Nephron (organoid): ENCODE measurements at regions not wholly inside any gene's neighbourhood (a gene's known extent, or its start where the extent isn't known, plus 50 kb on each side); places are given as distances from the start of the nearest gene placed in this dataset.

Experiments used
- H3K27ac Mint-ChIP-seq, 3 experiments: 2 replicates each; pipeline ENCODE4 v1.8.0; 2020; ENCODE audit warnings: mixed read lengths in 3 of 3, mild to moderate bottlenecking in 2 of 3, moderate library complexity in 1 of 3
- H3K27me3 Mint-ChIP-seq: 2 replicates; pipeline ENCODE4 v1.8.0; 2021; ENCODE audit warnings: low read depth, mild to moderate bottlenecking, moderate library complexity, mixed read lengths
- H3K36me3 Mint-ChIP-seq: 2 replicates; pipeline ENCODE4 v1.8.0; 2020; ENCODE audit warnings: low read depth, mixed read lengths
- H3K4me1 Mint-ChIP-seq: 2 replicates; pipeline ENCODE4 v1.8.0; 2020; ENCODE audit warnings: mixed read lengths
- H3K4me3 Mint-ChIP-seq, 3 experiments: 2 replicates each; pipeline ENCODE4 v1.8.0; 2020; ENCODE audit warnings: mild to moderate bottlenecking in 3 of 3, mixed read lengths in 3 of 3, moderate library complexity in 2 of 3
- H3K9me3 Mint-ChIP-seq: 2 replicates; pipeline ENCODE4 v1.8.0; 2020; ENCODE audit warnings: mixed read lengths
- CTCF ChIP-seq, 3 experiments: fragments of 200-600 bp; sonication (generic); IDR thresholded peaks; one replicate each; pipeline ENCODE4 v1.5.0; 2021; ENCODE audit warnings: antibody characterized with exemption in 3 of 3; ENCODE audit not compliant: unreplicated experiment in 3 of 3

DNA sequence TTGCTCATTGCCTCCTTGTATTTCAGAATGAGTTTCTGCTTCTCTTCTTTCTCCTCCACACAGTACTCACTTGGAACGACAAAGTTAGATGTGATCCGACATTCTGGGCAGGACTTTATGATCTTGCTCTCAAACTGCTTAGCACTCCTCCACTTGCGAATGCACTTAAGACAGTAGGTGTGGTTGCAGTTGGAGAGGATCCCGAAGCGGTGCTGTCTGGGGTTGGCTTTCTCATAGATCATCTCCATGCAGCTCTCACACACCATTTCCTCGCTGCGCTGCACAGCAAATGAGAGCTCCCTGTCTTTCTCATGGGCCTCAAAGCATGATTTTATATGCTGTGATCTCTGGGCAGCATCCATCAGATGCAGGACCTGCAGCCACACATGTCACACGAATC lies 245.7 kb downstream of the C12orf50 start:
- Mint-ChIP-seq H3K4me3 (no peak overlapping the region), H3K4me1 (peaks cover 16% of the 10 kb centered on the region), H3K27me3 (no peaks in the 10 kb centered on the region), H3K27ac (peak overlapping the region in 2 of 3 experiments; percentile 2 to 20), H3K9me3 (peaks cover 5% of the 10 kb centered on the region), H3K36me3 (no peaks in the 10 kb centered on the region)
- no peak for TF ChIP-seq CTCF (IDR thresholded peaks at IDR 0.05; ENCODE audit: unreplicated experiment in 3 of 3)

DNA sequence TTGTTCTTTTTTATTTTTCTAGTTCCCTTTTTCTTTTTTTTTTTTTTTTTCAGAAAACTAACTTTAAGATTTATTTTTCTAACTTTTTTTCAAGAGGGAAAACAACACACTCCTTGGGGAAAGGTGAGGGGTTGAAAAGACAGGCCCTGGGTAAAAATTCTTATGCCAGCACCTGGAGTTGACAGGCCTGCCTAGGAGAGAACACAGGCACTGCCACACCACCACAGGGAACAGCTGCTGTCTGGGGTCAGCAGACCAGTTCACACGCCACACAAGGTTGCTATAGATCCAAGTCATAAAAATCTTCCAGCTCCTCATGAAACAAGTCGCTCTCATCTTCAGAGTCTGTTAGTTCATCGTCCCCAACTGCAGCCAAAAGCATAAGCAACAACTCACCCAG lies 246.4 kb downstream of the C12orf50 start:
- Mint-ChIP-seq H3K27ac (no peak overlapping the region), H3K4me3 (no peak overlapping the region), H3K4me1 (peaks cover 16% of the 10 kb centered on the region), H3K36me3 (no peaks in the 10 kb centered on the region), H3K27me3 (no peaks in the 10 kb centered on the region), H3K9me3 (peaks cover 7% of the 10 kb centered on the region)
- TF ChIP-seq CTCF (IDR thresholded peaks at IDR 0.05; ENCODE audit: unreplicated experiment in 3 of 3): no peak

GRCh38 chr12:87779858-87780498 lies 249.2 kb downstream of the C12orf50 start:
- no peaks in the 10 kb centered on the region for H3K36me3 Mint-ChIP-seq
- no peak for TF ChIP-seq CTCF (IDR thresholded peaks at IDR 0.05; ENCODE audit: unreplicated experiment in 3 of 3)
- peaks cover 7% of the 10 kb centered on the region for H3K9me3 Mint-ChIP-seq
- no peak overlapping the region for H3K27ac Mint-ChIP-seq
- no peak overlapping the region for H3K4me3 Mint-ChIP-seq
- peaks cover 23% of the 10 kb centered on the region for H3K4me1 Mint-ChIP-seq
- no peaks in the 10 kb centered on the region for H3K27me3 Mint-ChIP-seq

- Mint-ChIP-seq H3K9me3 (peaks cover 7% of the 10 kb centered on the region), H3K27ac (peak overlapping the region in 2 of 3 experiments; percentile 3 to 12), H3K27me3 (no peaks in the 10 kb centered on the region), H3K36me3 (no peaks in the 10 kb centered on the region), H3K4me3 (no peak overlapping the region), H3K4me1 (peaks cover 22% of the 10 kb centered on the region)
- TF ChIP-seq CTCF (IDR thresholded peaks at IDR 0.05; ENCODE audit: unreplicated experiment in 3 of 3): no peak
Measured at GRCh38 chr12:87779016-87779415, 250.2 kb downstream of the C12orf50 start.

DNA sequence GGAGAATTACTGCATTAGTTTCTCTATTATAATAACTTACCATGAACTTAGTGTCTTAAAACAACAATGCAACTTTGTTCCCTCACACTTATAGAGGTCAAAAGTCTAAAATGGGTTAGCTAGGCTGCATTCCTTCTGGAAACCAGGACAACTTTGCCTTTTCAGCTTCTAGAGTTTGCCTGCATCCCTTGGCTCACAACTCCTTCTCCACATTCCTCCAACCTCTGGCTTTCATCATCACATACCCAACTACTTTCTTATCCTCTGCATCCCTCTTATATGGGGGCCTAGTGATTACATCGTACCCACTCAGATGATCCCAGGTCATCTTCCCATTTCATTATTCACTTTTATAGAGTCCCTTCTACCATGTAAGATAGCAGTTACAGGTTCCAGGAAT lies 251.1 kb downstream of the C12orf50 start:
- no peaks in the 10 kb centered on the region for H3K36me3 Mint-ChIP-seq
- H3K4me1 Mint-ChIP-seq: peaks cover 12% of the 10 kb centered on the region
- no peak overlapping the region for H3K4me3 Mint-ChIP-seq
- TF ChIP-seq CTCF (IDR thresholded peaks at IDR 0.05; ENCODE audit: unreplicated experiment in 3 of 3): no peak
- H3K9me3 Mint-ChIP-seq: peaks cover 2% of the 10 kb centered on the region
- no peaks in the 10 kb centered on the region for H3K27me3 Mint-ChIP-seq
- no peak overlapping the region for H3K27ac Mint-ChIP-seq

DNA sequence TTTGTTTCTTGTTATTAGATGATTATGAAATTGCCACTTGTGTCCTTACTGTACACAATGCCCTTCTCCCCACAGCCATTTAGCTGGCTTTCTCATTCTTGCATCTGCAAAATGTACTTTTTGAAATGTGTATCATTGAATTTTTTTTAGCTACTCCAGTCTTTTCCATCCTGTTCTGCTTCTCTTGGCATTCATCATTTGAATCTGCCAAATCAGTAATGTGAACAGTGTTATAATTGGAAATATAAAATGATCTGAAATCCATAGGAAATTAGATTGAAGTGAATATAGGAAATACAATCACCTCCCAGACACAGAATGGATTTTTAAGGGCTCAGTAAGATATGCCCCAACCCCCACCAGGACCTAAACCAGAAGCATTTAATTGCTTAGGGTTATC lies 253.4 kb downstream of the C12orf50 start:
- Mint-ChIP-seq H3K4me3 (no peak overlapping the region), H3K27me3 (no peaks in the 10 kb centered on the region), H3K4me1 (peaks cover 9% of the 10 kb centered on the region), H3K9me3 (peaks cover 2% of the 10 kb centered on the region), H3K27ac (no peak overlapping the region), H3K36me3 (no peaks in the 10 kb centered on the region)
- TF ChIP-seq CTCF (IDR thresholded peaks at IDR 0.05; ENCODE audit: unreplicated experiment in 3 of 3): no peak
